Heart left ventricle (tissue), 16 donors: ENCODE measurements at regions not wholly inside any gene's neighbourhood (a gene's known extent, or its start where the extent isn't known, plus 50 kb on each side); places are given as distances from the start of the nearest gene placed in this dataset.
"Not testable (repeated sequence)": the region's sequence is repeated elsewhere in the genome, so short reads cannot be mapped to it uniquely, and the experiment has no call there.

ENCODE experiments used
- ATAC-seq, 4 donors: fragments of 200-7000 bp; cut with Tn5 transposase; one replicate each; pipeline ENCODE4 v1.9.1; 2020 to 2022; ENCODE audit warnings: moderate library complexity in 4 of 4, mild to moderate bottlenecking in 3 of 4, moderate number of reproducible peaks in 1 of 4
- DNase-seq, 5 donors: peaks; one replicate each; pipeline ENCODE4 v3.0.0-alpha.2; 2020
- H3K27ac ChIP-seq, 12 donors: fragments of 200-600 bp; sonication (generic) in 4 of 12; one replicate each; pipeline versions ENCODE4 v1.5.0 to v1.8.0; 2016 to 2022; ENCODE audit warnings: mild to moderate bottlenecking in 2 of 12
- H3K27me3 ChIP-seq, 9 donors: fragments of 200-600 bp; sonication (generic) in 2 of 9; one replicate each; pipeline versions ENCODE4 v1.5.1 to v1.8.0; 2016 to 2022; ENCODE audit warnings: mild to moderate bottlenecking in 3 of 9
- H3K36me3 ChIP-seq, 9 donors: fragments of 200-600 bp; sonication (generic) in 2 of 9; one replicate each; pipeline versions ENCODE4 v1.5.0 to v1.8.0; 2018 to 2022; ENCODE audit warnings: mild to moderate bottlenecking in 2 of 9
- H3K4me1 ChIP-seq, 12 donors: fragments of 200-600 bp; sonication (generic) in 4 of 12; one replicate each; pipeline versions ENCODE4 v1.5.0 to v1.8.0; 2016 to 2022; ENCODE audit warnings: mild to moderate bottlenecking in 3 of 12
- H3K4me3 ChIP-seq, 12 donors: fragments of 200-600 bp; sonication (generic) in 4 of 12; one replicate each; pipeline versions ENCODE4 v1.5.0 to v1.8.0; 2017 to 2022; ENCODE audit warnings: mild to moderate bottlenecking in 9 of 12, moderate library complexity in 4 of 12
- H3K9me3 ChIP-seq, 12 donors: fragments of 200-600 bp; sonication (generic) in 4 of 12; one replicate each; pipeline versions ENCODE4 v1.5.0 to v1.8.0; 2016 to 2022; ENCODE audit warnings: mild to moderate bottlenecking in 1 of 12
- CTCF ChIP-seq, 12 donors: fragments of 200-600 bp; sonication (generic) in 4 of 12; IDR thresholded peaks; one replicate each; pipeline versions ENCODE4 v1.5.0 to v1.8.0; 2018 to 2022; ENCODE audit warnings: antibody characterized with exemption in 12 of 12, mild to moderate bottlenecking in 5 of 12
- POLR2A ChIP-seq, 2 donors: fragments of 450-650 bp; IDR thresholded peaks; one replicate each; pipeline ENCODE4 v1.6.1; 2017; ENCODE audit warnings: antibody characterized with exemption in 2 of 2, mild to moderate bottlenecking in 2 of 2, moderate library complexity in 2 of 2
- WGBS, 4 donors: extraction: QIAGEN DNeasy Blood & Tissue Kit in 2 of 4; methylation state at CpG; one replicate each; pipeline versions ENCODE4 v1.1.5 to v1.1.7; 2013 to 2018; 5-methylcytosine and 5-hydroxymethylcytosine counted together
- intact Hi-C, 10 donors: fragments of 100-400 bp; cut with DNase I; formaldehyde crosslinking; loops; one replicate each; pipeline versions ENCODE4 v1.11.1 to v1.14.2; 2022
- donor health status: ischemic (EF 13 %, LVEDD 7.1; RV severe dilation, severe dysfunction).
- donor health status: healthy with polysubstance abuse.
- donor health status: DM: no; HTN: yes; CAD: no.
- donor health status: DM: no; HTN: no; CAD: no.
- donor health status: ischemic (EF 25% LVEDD 6.9; RV normal size, moderate dysfunction).
- donor health status: ischemic (EF 25% LVEDD 5.7; RV mildly dilated, moderate dysfunction).
- donor health status: healthy.
- donor health status: DM: yes; HTN: yes; CAD: no.
- donor health status: ischemic (EF 35%, LVEDD 5.7; RV mildly dilated, moderate dysfunction).
- donor health status: nonischemic (EF 11% LVEDD 7.7; RV severe dilation, severe dysfunction).
- donor health status: DM: yes; HTN: yes; CAD: no.
- donor health status: PGD.
- donor health status: ischemic (EF 29% LVEDD 5.4; RV normal size, mild dysfunction).
- donor health status: nonischemic (EF 23%, LVEDD 6.1; RV moderate dilation, normal function).

DNA sequence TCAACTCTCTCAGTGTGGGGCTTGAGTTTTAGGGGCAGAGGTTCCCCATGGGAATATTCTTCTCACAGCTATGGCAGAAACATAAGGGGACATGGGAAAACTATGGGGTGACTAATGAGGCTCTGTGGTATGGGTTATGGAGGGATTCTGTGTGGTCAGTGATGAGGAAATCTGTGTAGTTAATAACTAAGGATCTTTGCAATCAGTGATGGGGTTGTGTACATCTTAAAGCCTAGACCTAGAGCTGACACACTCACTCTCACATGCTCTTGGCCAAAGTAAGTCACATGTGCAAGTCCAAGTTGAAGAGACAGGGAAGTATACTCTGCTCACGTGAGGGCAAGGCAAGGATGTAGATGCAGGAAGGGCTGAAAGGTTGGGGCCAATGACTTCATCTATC, 86.4 kb upstream of the UXT start:
- whole genome bisulfite sequencing, 4 donors, result 48 to 81% (median 69%) methylated on average over 1 of the region's 1 CpG
- H3K27ac ChIP-seq, result no peak overlapping the region
- TF ChIP-seq POLR2A (IDR thresholded peaks at IDR 0.05) (no peak), CTCF (IDR thresholded peaks at IDR 0.05) (no peak)
- peaks cover 0 to 12% (median 0%) of the 10 kb centered on the region in 9 donors for H3K27me3 ChIP-seq
- no peaks in the 10 kb centered on the region for H3K36me3 ChIP-seq
- intact Hi-C loops, result no loop called here
- no peak overlapping the region for H3K4me3 ChIP-seq
- no peaks in the 10 kb centered on the region for H3K4me1 ChIP-seq
- no peaks in the 10 kb centered on the region for H3K9me3 ChIP-seq
- DNase-seq (no peak), ATAC-seq (no peak)

- no peak for TF ChIP-seq POLR2A (IDR thresholded peaks at IDR 0.05)
- no peak for TF ChIP-seq CTCF (IDR thresholded peaks at IDR 0.05)
- Histone ChIP-seq H3K36me3 (no peaks in the 10 kb centered on the region), H3K27ac (no peak overlapping the region), H3K4me3 (no peak overlapping the region), H3K27me3 (peaks cover 0 to 12% (median 0%) of the 10 kb centered on the region in 9 donors), H3K9me3 (no peaks in the 10 kb centered on the region), H3K4me1 (no peaks in the 10 kb centered on the region)
- intact Hi-C loops, result no loop called here
- WGBS, 4 donors, result 51 to 77% (median 60%) methylated on average over 2 of the region's 2 CpGs
- no peak for DNase-seq
- no peak for ATAC-seq
These were observed 84.5 kb upstream of the UXT start for GRCh38 chrX:47743504-47743903.

GRCh38 chrX:47738870-47739269, 79.9 kb upstream of the UXT start:
- H3K4me1 ChIP-seq, H3K36me3 ChIP-seq, ATAC-seq, H3K9me3 ChIP-seq, H3K4me3 ChIP-seq, intact Hi-C loops, H3K27ac ChIP-seq, DNase-seq: not testable (repeated sequence)
- peaks cover 0 to 11% (median 0%) of the 10 kb centered on the region in 9 donors for H3K27me3 ChIP-seq
- 94 to 98% (median 95%) methylated on average over 3 of the region's 3 CpGs for WGBS, 4 donors

GRCh38 chrX:47723689-47724088, 64.7 kb upstream of the UXT start:
- Histone ChIP-seq H3K4me3 (no peak overlapping the region), H3K4me1 (no peaks in the 10 kb centered on the region), H3K9me3 (peaks cover 0 to 14% (median 0%) of the 10 kb centered on the region in 12 donors), H3K36me3 (no peaks in the 10 kb centered on the region), H3K27me3 (no peaks in the 10 kb centered on the region), H3K27ac (no peak overlapping the region)
- TF ChIP-seq POLR2A (IDR thresholded peaks at IDR 0.05) (no peak), CTCF (IDR thresholded peaks at IDR 0.05) (no peak)
- 71 to 84% (median 78%) methylated on average over 6 to 9 of the region's 9 CpGs for WGBS, 4 donors
- ATAC-seq (no peak), DNase-seq (no peak)
- intact Hi-C loops, result no loop called here

GRCh38 chrX:47723083-47723482, 64.1 kb upstream of the UXT start:
- Histone ChIP-seq H3K27me3 (no peaks in the 10 kb centered on the region), H3K4me1 (no peaks in the 10 kb centered on the region), H3K4me3 (no peak overlapping the region), H3K36me3 (no peaks in the 10 kb centered on the region), H3K9me3 (peaks cover 0 to 14% (median 0%) of the 10 kb centered on the region in 12 donors), H3K27ac (no peak overlapping the region)
- ATAC-seq, result no peak
- intact Hi-C loops, result no loop called here
- no peak for DNase-seq
- TF ChIP-seq POLR2A (IDR thresholded peaks at IDR 0.05), result no peak
- no peak for TF ChIP-seq CTCF (IDR thresholded peaks at IDR 0.05)
- WGBS, 4 donors, result 65 to 86% (median 83%) methylated on average over 5 of the region's 5 CpGs
